ENCODE measurements at regions not wholly inside any gene's neighbourhood (a gene's known extent, or its start where the extent isn't known, plus 50 kb on each side); places are given as distances from the start of the nearest gene placed in this dataset.

- H4K8ac ChIP-seq (ENCODE audit: low read depth, low read length), result no peak overlapping the region
- H2AK5ac ChIP-seq (ENCODE audit: low read depth, low read length), result no peak overlapping the region
- H3K4ac ChIP-seq (ENCODE audit: low read length), result no peak overlapping the region
- peaks cover 0 to 5% of the 10 kb centered on the region in 2 donors for H3K9me3 ChIP-seq (replicated peaks in 1 of 2; ENCODE audit: control insufficient read depth in 2 of 2, insufficient read depth in 1 of 2, low read depth in 1 of 2, low read length in 2 of 2)
- H2BK5ac ChIP-seq (ENCODE audit: low read length), result no peak overlapping the region
- H3K27me3 ChIP-seq (ENCODE audit: control insufficient read depth in 3 of 3, insufficient read depth in 3 of 3, low read depth in 1 of 3, low read length in 3 of 3), result no peaks in the 10 kb centered on the region
- no peak overlapping the region for H3K9ac ChIP-seq (ENCODE audit: low read depth, low read length, poor library complexity)
- no peak overlapping the region for H2BK120ac ChIP-seq (ENCODE audit: low read depth, low read length)
- no peaks in the 10 kb centered on the region for H3K36me3 ChIP-seq (replicated peaks in 1 of 2; ENCODE audit: control insufficient read depth in 2 of 2, insufficient read depth in 2 of 2, low read length in 2 of 2)
- H3K14ac ChIP-seq (ENCODE audit: low read length), result no peak overlapping the region
- H3K4me3 ChIP-seq (ENCODE audit: low read length in 2 of 2), result no peak overlapping the region
- H2BK12ac ChIP-seq (ENCODE audit: low read length), result no peak overlapping the region
- H3K79me1 ChIP-seq (ENCODE audit: low read depth, low read length), result no peaks in the 10 kb centered on the region
- H4K91ac ChIP-seq (ENCODE audit: low read depth, low read length, poor library complexity), result no peak overlapping the region
- no peaks in the 10 kb centered on the region for H3K4me1 ChIP-seq (ENCODE audit: control insufficient read depth in 2 of 2, insufficient read depth in 1 of 2, low read depth in 1 of 2, low read length in 2 of 2)
- no CpG with 5 or more reads among the region's 7 CpGs for WGBS, 2 donors (ENCODE audit: extremely low coverage in 2 of 2, insufficient read length in 2 of 2, insufficient replicate concordance in 1 of 2)
- H3K27ac ChIP-seq (replicated peaks; ENCODE audit: low read length), result no peak overlapping the region
- DNase-seq (ENCODE audit: low spot score), result no peak
- H3K23ac ChIP-seq (ENCODE audit: low read depth, low read length, poor library complexity), result no peak overlapping the region
- no peak overlapping the region for H3K4me2 ChIP-seq (ENCODE audit: insufficient read depth, low read length, poor library complexity, severe bottlenecking)
- H2BK15ac ChIP-seq (ENCODE audit: low read length), result no peak overlapping the region
- H2AFZ ChIP-seq (ENCODE audit: low read length), result no peak overlapping the region
- no peak overlapping the region for H3K18ac ChIP-seq (ENCODE audit: low read length)
Observed at GRCh38 chr6:4470698-4471210, 305.4 kb upstream of the CDYL start.

DNA sequence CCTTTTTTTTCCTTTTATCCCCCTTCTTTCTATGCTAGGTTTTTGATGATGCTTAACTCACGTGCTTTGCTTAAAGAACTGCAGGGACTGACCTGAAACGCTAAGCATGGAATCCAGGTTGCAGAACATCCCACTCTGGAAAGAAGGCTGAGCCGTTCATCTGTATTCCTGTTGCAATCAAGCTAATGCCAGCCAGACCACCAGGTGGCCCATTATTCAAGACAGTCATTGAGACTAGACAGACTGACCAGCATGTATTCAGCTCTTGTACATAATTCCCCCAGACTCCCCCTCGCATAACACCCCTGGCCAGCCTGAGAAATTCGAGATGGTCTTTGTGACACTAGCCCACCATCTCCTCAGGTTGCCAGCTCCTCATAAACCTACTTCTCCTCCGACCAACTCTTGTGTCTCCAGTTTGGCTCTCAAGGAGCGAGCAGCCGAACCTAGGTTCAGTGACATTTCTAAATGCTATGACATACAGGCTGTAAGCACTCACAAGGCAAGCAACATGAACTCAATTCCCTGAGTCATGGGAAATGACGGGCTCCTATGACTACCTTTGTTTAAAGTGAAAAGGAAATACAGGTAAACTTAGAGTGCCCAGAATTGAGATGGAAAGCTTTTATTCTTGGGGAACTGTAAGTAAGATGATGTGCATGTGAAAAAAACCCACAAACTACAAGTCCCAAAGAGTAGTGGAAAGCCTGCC, 309.3 kb upstream of the CDYL start:
- no peak overlapping the region for H2BK5ac ChIP-seq (ENCODE audit: low read length)
- peak overlapping the region; percentile 25 for H3K14ac ChIP-seq (ENCODE audit: low read length)
- H3K4me3 ChIP-seq (ENCODE audit: low read length in 2 of 2), result no peak overlapping the region
- no CpG with 5 or more reads among the region's 9 CpGs for WGBS, 2 donors (ENCODE audit: extremely low coverage in 2 of 2, insufficient read length in 2 of 2, insufficient replicate concordance in 1 of 2)
- H2AK5ac ChIP-seq (ENCODE audit: low read depth, low read length), result no peak overlapping the region
- no peak for DNase-seq (ENCODE audit: low spot score)
- H3K18ac ChIP-seq (ENCODE audit: low read length), result no peak overlapping the region
- H3K4me2 ChIP-seq (ENCODE audit: insufficient read depth, low read length, poor library complexity, severe bottlenecking), result no peak overlapping the region
- H3K36me3 ChIP-seq (replicated peaks in 1 of 2; ENCODE audit: control insufficient read depth in 2 of 2, insufficient read depth in 2 of 2, low read length in 2 of 2), result no peaks in the 10 kb centered on the region
- H2BK120ac ChIP-seq (ENCODE audit: low read depth, low read length), result no peak overlapping the region
- H3K23ac ChIP-seq (ENCODE audit: low read depth, low read length, poor library complexity), result no peak overlapping the region
- H3K9me3 ChIP-seq (replicated peaks in 1 of 2; ENCODE audit: control insufficient read depth in 2 of 2, insufficient read depth in 1 of 2, low read depth in 1 of 2, low read length in 2 of 2), result peaks cover 0 to 2% of the 10 kb centered on the region in 2 donors
- H3K27me3 ChIP-seq (ENCODE audit: control insufficient read depth in 3 of 3, insufficient read depth in 3 of 3, low read depth in 1 of 3, low read length in 3 of 3), result no peaks in the 10 kb centered on the region
- H3K27ac ChIP-seq (replicated peaks; ENCODE audit: low read length), result no peak overlapping the region
- H2BK12ac ChIP-seq (ENCODE audit: low read length), result no peak overlapping the region
- no peak overlapping the region for H2BK15ac ChIP-seq (ENCODE audit: low read length)
- no peaks in the 10 kb centered on the region for H3K4me1 ChIP-seq (ENCODE audit: control insufficient read depth in 2 of 2, insufficient read depth in 1 of 2, low read depth in 1 of 2, low read length in 2 of 2)
- no peak overlapping the region for H2AFZ ChIP-seq (ENCODE audit: low read length)
- H3K4ac ChIP-seq (ENCODE audit: low read length), result no peak overlapping the region
- H3K79me1 ChIP-seq (ENCODE audit: low read depth, low read length), result no peaks in the 10 kb centered on the region
- H3K9ac ChIP-seq (ENCODE audit: low read depth, low read length, poor library complexity), result no peak overlapping the region
- no peak overlapping the region for H4K91ac ChIP-seq (ENCODE audit: low read depth, low read length, poor library complexity)
- no peak overlapping the region for H4K8ac ChIP-seq (ENCODE audit: low read depth, low read length)

DNA sequence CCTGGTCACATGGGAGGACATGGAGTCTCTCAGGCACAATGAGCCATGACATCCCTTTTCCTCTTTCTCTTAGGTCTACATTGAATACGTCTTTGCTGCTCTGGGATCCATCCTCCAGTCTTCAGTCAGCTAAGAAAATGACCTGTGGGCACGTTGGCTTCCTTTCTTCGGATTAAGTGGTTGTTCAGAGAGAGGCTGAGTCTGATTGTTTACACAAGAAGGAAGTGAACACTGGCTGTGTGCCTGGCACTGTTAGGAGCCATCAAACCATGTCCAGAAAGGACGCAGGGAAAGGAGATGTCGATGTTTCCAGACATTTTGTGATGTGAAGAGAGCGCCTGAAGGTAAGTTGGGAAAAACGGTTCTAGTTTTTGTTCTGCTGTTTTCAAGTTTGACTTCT, 309.9 kb upstream of the CDYL start:
- H3K27ac ChIP-seq (replicated peaks; ENCODE audit: low read length), result no peak overlapping the region
- H4K91ac ChIP-seq (ENCODE audit: low read depth, low read length, poor library complexity), result no peak overlapping the region
- no CpG with 5 or more reads among the region's 7 CpGs for WGBS, 2 donors (ENCODE audit: extremely low coverage in 2 of 2, insufficient read length in 2 of 2, insufficient replicate concordance in 1 of 2)
- no peak overlapping the region for H2AK5ac ChIP-seq (ENCODE audit: low read depth, low read length)
- H3K27me3 ChIP-seq (ENCODE audit: control insufficient read depth in 3 of 3, insufficient read depth in 3 of 3, low read depth in 1 of 3, low read length in 3 of 3), result no peaks in the 10 kb centered on the region
- no peak overlapping the region for H2BK5ac ChIP-seq (ENCODE audit: low read length)
- H3K18ac ChIP-seq (ENCODE audit: low read length), result no peak overlapping the region
- DNase-seq (ENCODE audit: low spot score), result no peak
- no peaks in the 10 kb centered on the region for H3K36me3 ChIP-seq (replicated peaks in 1 of 2; ENCODE audit: control insufficient read depth in 2 of 2, insufficient read depth in 2 of 2, low read length in 2 of 2)
- H3K4me2 ChIP-seq (ENCODE audit: insufficient read depth, low read length, poor library complexity, severe bottlenecking), result no peak overlapping the region
- no peak overlapping the region for H3K23ac ChIP-seq (ENCODE audit: low read depth, low read length, poor library complexity)
- no peaks in the 10 kb centered on the region for H3K79me1 ChIP-seq (ENCODE audit: low read depth, low read length)
- no peak overlapping the region for H3K4me3 ChIP-seq (ENCODE audit: low read length in 2 of 2)
- no peak overlapping the region for H4K8ac ChIP-seq (ENCODE audit: low read depth, low read length)
- no peak overlapping the region for H3K9ac ChIP-seq (ENCODE audit: low read depth, low read length, poor library complexity)
- H2BK12ac ChIP-seq (ENCODE audit: low read length), result no peak overlapping the region
- no peak overlapping the region for H3K14ac ChIP-seq (ENCODE audit: low read length)
- H3K9me3 ChIP-seq (replicated peaks in 1 of 2; ENCODE audit: control insufficient read depth in 2 of 2, insufficient read depth in 1 of 2, low read depth in 1 of 2, low read length in 2 of 2), result no peaks in the 10 kb centered on the region
- no peak overlapping the region for H2BK15ac ChIP-seq (ENCODE audit: low read length)
- no peaks in the 10 kb centered on the region for H3K4me1 ChIP-seq (ENCODE audit: control insufficient read depth in 2 of 2, insufficient read depth in 1 of 2, low read depth in 1 of 2, low read length in 2 of 2)
- no peak overlapping the region for H2AFZ ChIP-seq (ENCODE audit: low read length)
- H2BK120ac ChIP-seq (ENCODE audit: low read depth, low read length), result no peak overlapping the region
- no peak overlapping the region for H3K4ac ChIP-seq (ENCODE audit: low read length)

- H3K4me2 ChIP-seq (ENCODE audit: insufficient read depth, low read length, poor library complexity, severe bottlenecking), result no peak overlapping the region
- H2BK120ac ChIP-seq (ENCODE audit: low read depth, low read length), result no peak overlapping the region
- H3K9ac ChIP-seq (ENCODE audit: low read depth, low read length, poor library complexity), result no peak overlapping the region
- H3K36me3 ChIP-seq (replicated peaks in 1 of 2; ENCODE audit: control insufficient read depth in 2 of 2, insufficient read depth in 2 of 2, low read length in 2 of 2), result no peaks in the 10 kb centered on the region
- no peaks in the 10 kb centered on the region for H3K79me1 ChIP-seq (ENCODE audit: low read depth, low read length)
- H2AK5ac ChIP-seq (ENCODE audit: low read depth, low read length), result no peak overlapping the region
- no peak overlapping the region for H3K23ac ChIP-seq (ENCODE audit: low read depth, low read length, poor library complexity)
- no peaks in the 10 kb centered on the region for H3K27me3 ChIP-seq (ENCODE audit: control insufficient read depth in 3 of 3, insufficient read depth in 3 of 3, low read depth in 1 of 3, low read length in 3 of 3)
- H3K9me3 ChIP-seq (replicated peaks in 1 of 2; ENCODE audit: control insufficient read depth in 2 of 2, insufficient read depth in 1 of 2, low read depth in 1 of 2, low read length in 2 of 2), result no peaks in the 10 kb centered on the region
- H3K18ac ChIP-seq (ENCODE audit: low read length), result no peak overlapping the region
- peaks cover 2 to 5% of the 10 kb centered on the region in 2 donors for H3K4me1 ChIP-seq (ENCODE audit: control insufficient read depth in 2 of 2, insufficient read depth in 1 of 2, low read depth in 1 of 2, low read length in 2 of 2)
- no peak overlapping the region for H2AFZ ChIP-seq (ENCODE audit: low read length)
- H3K14ac ChIP-seq (ENCODE audit: low read length), result no peak overlapping the region
- no peak overlapping the region for H2BK12ac ChIP-seq (ENCODE audit: low read length)
- H2BK5ac ChIP-seq (ENCODE audit: low read length), result no peak overlapping the region
- no peak overlapping the region for H4K8ac ChIP-seq (ENCODE audit: low read depth, low read length)
- no peak overlapping the region for H3K4me3 ChIP-seq (ENCODE audit: low read length in 2 of 2)
- H3K4ac ChIP-seq (ENCODE audit: low read length), result no peak overlapping the region
- H4K91ac ChIP-seq (ENCODE audit: low read depth, low read length, poor library complexity), result no peak overlapping the region
- no peak overlapping the region for H3K27ac ChIP-seq (replicated peaks; ENCODE audit: low read length)
- DNase-seq (ENCODE audit: low spot score), result no peak
- no CpG with 5 or more reads among the region's 2 CpGs for WGBS, 2 donors (ENCODE audit: extremely low coverage in 2 of 2, insufficient read length in 2 of 2, insufficient replicate concordance in 1 of 2)
- no peak overlapping the region for H2BK15ac ChIP-seq (ENCODE audit: low read length)
Observed at GRCh38 chr6:4464638-4465037, 311.6 kb upstream of the CDYL start.

Data from neuronal stem cell (in vitro differentiated cells).